Mucosa of descending colon (tissue), 3 donors: ENCODE measurements at regions not wholly inside any gene's neighbourhood (a gene's known extent, or its start where the extent isn't known, plus 50 kb on each side); places are given as distances from the start of the nearest gene placed in this dataset.

Source experiments
- ATAC-seq: fragments of 200-7000 bp; cut with Tn5 transposase; one replicate; pipeline ENCODE4 v1.9.1; 2020; ENCODE audit warnings: mild to moderate bottlenecking, moderate library complexity
- DNase-seq, 3 donors: peaks; one replicate each; pipeline ENCODE4 v3.0.0-alpha.2; 2020
- H3K36me3 ChIP-seq: fragments of 200-600 bp; one replicate; pipeline ENCODE4 v1.8.0; 2021; ENCODE audit warnings: low read depth, mild to moderate bottlenecking
- H3K4me1 ChIP-seq: fragments of 200-600 bp; one replicate; pipeline ENCODE4 v1.8.0; 2021; ENCODE audit warnings: low read depth, mild to moderate bottlenecking
- H3K4me3 ChIP-seq: fragments of 200-600 bp; one replicate; pipeline ENCODE4 v1.8.0; 2021; ENCODE audit warnings: mild to moderate bottlenecking
- H3K9me3 ChIP-seq: fragments of 200-600 bp; one replicate; pipeline ENCODE4 v1.8.0; 2021; ENCODE audit warnings: mild to moderate bottlenecking
- intact Hi-C, 2 donors: fragments of 100-400 bp; cut with DNase I in 1 of 2; cut with micrococcal nuclease in 1 of 2; formaldehyde crosslinking; loops; one replicate each; pipeline versions ENCODE4 v1.11.0 to v1.11.1; 2022; cut with DNase I, micrococcal nuclease
- TF ChIP-seq, protein P1 (sequence below): fragments of 200-600 bp; IDR thresholded peaks from one replicate; pipeline ENCODE4 v1.8.0; 2022; ENCODE audit warnings: antibody characterized with exemption, mild to moderate bottlenecking
- donor health status: DM: no; HTN: no; CAD: no; lungs with moderate emphysema.
- donor health status: DM: no; HTN: no; CAD: no.
- donor health status: DM: no; HTN: yes; CAD: no.

DNA sequence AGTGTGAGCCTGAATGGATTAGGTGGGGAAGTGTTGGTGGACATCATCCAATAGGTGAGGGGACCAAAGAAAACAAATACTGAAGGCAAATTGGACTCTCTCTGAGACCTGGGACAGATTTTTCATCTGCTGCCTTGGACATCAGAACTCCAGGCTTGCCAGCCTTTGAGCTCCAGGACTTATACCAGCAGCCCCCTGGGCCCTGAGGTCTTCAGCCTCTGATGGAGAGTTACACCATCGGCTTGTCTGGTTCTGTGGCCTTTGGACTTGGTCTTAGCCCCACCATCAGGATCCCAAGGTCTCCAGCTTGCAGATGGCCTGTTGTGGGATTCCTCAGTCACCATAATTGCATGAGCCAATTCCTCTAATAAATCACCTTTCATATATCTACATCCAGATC, 80.8 kb upstream of the SLC8A3 start:
- TF ChIP-seq, protein P1, sequence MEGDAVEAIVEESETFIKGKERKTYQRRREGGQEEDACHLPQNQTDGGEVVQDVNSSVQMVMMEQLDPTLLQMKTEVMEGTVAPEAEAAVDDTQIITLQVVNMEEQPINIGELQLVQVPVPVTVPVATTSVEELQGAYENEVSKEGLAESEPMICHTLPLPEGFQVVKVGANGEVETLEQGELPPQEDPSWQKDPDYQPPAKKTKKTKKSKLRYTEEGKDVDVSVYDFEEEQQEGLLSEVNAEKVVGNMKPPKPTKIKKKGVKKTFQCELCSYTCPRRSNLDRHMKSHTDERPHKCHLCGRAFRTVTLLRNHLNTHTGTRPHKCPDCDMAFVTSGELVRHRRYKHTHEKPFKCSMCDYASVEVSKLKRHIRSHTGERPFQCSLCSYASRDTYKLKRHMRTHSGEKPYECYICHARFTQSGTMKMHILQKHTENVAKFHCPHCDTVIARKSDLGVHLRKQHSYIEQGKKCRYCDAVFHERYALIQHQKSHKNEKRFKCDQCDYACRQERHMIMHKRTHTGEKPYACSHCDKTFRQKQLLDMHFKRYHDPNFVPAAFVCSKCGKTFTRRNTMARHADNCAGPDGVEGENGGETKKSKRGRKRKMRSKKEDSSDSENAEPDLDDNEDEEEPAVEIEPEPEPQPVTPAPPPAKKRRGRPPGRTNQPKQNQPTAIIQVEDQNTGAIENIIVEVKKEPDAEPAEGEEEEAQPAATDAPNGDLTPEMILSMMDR = no peak
- H3K36me3 ChIP-seq = no peaks in the 10 kb centered on the region
- H3K4me3 ChIP-seq = no peak overlapping the region
- no peaks in the 10 kb centered on the region for H3K4me1 ChIP-seq
- intact Hi-C loops = no loop called here
- DNase-seq = no peak
- no peak for ATAC-seq
- no peaks in the 10 kb centered on the region for H3K9me3 ChIP-seq

- DNase-seq (no peak), ATAC-seq (no peak)
- TF ChIP-seq, protein P1 = no peak
- Histone ChIP-seq H3K9me3 (no peaks in the 10 kb centered on the region), H3K4me1 (no peaks in the 10 kb centered on the region), H3K36me3 (no peaks in the 10 kb centered on the region), H3K4me3 (no peak overlapping the region)
- intact Hi-C loops = no loop called here
These were observed 80.0 kb upstream of the SLC8A3 start for GRCh38 chr14:70268760-70269159.

DNA sequence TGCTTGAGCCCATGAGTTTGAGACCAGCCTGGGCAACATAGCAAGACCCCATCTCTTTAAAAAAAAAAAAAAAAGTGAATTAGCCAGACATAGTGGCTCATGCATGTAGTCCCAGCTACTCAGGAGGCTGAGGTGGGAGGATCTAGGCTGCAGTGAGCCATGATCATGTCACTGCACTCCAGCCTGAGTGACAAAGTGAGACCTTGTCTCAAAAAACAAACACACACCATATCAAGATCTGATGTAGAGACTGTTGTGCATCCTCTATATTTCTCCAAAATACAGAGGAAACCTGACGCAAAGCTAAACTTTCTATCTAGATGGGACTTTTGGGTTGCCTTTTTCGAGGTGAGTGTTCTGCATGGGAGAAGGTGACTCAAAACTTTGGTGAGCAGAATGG, 77.4 kb upstream of the SLC8A3 start:
- no peaks in the 10 kb centered on the region for H3K4me1 ChIP-seq
- no peak overlapping the region for H3K4me3 ChIP-seq
- no peaks in the 10 kb centered on the region for H3K36me3 ChIP-seq
- intact Hi-C loops = no loop called here
- TF ChIP-seq, protein P1 = no peak
- no peak for ATAC-seq
- no peaks in the 10 kb centered on the region for H3K9me3 ChIP-seq
- no peak for DNase-seq

- TF ChIP-seq, protein P1 = no peak
- H3K4me3 ChIP-seq = no peak overlapping the region
- H3K4me1 ChIP-seq = no peaks in the 10 kb centered on the region
- intact Hi-C loops = no loop called here
- H3K36me3 ChIP-seq = no peaks in the 10 kb centered on the region
- no peaks in the 10 kb centered on the region for H3K9me3 ChIP-seq
- ATAC-seq (peak; percentile 56), DNase-seq (peak in 1 of 3 donors; percentile 59)
These were observed 76.7 kb upstream of the SLC8A3 start for GRCh38 chr14:70265422-70265821.

GRCh38 chr14:70259420-70259819, 70.7 kb upstream of the SLC8A3 start:
- no peak for DNase-seq
- intact Hi-C loops = no loop called here
- H3K9me3 ChIP-seq = no peaks in the 10 kb centered on the region
- ATAC-seq = no peak
- no peaks in the 10 kb centered on the region for H3K36me3 ChIP-seq
- TF ChIP-seq, protein P1 = no peak
- no peaks in the 10 kb centered on the region for H3K4me1 ChIP-seq
- no peak overlapping the region for H3K4me3 ChIP-seq

DNA sequence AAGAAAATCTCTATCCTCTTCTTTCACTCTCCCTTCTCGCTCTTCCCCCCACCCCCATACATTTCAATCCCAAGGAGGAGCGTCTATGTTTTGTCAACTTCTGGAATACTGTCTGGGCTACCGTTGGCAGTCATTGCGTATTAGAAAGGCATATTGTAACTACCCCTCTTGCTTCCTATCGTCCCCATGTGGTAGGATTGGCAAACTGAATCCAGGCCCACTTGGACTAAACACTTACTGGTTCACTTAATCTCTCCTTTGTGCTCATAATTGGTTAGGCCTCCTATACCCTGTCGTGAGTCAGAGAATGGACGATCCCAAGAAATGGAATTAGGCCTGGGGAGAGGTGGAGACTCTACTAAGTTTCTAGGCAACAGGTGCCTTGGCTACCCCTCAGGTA, 68.8 kb upstream of the SLC8A3 start:
- TF ChIP-seq, protein P1 = no peak
- Histone ChIP-seq H3K4me1 (no peaks in the 10 kb centered on the region), H3K9me3 (no peaks in the 10 kb centered on the region), H3K4me3 (no peak overlapping the region), H3K36me3 (no peaks in the 10 kb centered on the region)
- intact Hi-C loops = no loop called here
- ATAC-seq (peak; percentile 45), DNase-seq (peak in 1 of 3 donors; percentile 31)
